Uterus (tissue), 2 donors: ENCODE measurements at regions not wholly inside any gene's neighbourhood (a gene's known extent, or its start where the extent isn't known, plus 50 kb on each side); places are given as distances from the start of the nearest gene placed in this dataset.

ENCODE experiments used
- POLR2A ChIP-seq, 2 donors: fragments of 450-650 bp; IDR thresholded peaks; one replicate each; pipeline ENCODE4 v1.6.1; 2016; ENCODE audit warnings: antibody characterized with exemption in 2 of 2, mild to moderate bottlenecking in 1 of 2, moderate library complexity in 1 of 2
- TF ChIP-seq, protein P1 (sequence below), 4 experiments: fragments of 200-600 bp in 2 of 4; fragments of 450-650 bp in 2 of 4; sonication (generic) in 2 of 4; IDR thresholded peaks; one replicate each; pipeline ENCODE4 v1.5.1; 2016 to 2019; ENCODE audit warnings: antibody characterized with exemption in 4 of 4, mild to moderate bottlenecking in 2 of 4, moderate library complexity in 1 of 4

DNA sequence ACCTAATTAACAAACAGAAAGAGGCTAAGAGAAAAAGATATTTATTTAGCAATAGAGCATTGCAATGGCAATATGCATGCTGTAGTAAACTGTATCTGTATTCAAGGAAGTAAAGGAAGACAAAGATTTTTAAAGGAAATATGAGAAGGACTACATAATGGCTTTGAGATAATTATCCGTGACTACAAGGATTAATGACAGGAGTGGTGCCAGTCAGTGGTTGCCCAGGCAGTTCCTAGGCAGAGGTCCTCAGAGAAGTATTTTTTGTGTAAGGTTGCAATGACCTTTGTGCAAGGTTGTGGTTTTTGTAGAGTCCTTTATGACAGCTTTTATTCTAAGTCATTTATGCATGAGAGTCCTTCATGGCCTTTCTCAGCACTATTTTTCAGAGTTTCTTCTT is 711.1 kb upstream of the CHRM3 start:
- TF ChIP-seq, protein P1, sequence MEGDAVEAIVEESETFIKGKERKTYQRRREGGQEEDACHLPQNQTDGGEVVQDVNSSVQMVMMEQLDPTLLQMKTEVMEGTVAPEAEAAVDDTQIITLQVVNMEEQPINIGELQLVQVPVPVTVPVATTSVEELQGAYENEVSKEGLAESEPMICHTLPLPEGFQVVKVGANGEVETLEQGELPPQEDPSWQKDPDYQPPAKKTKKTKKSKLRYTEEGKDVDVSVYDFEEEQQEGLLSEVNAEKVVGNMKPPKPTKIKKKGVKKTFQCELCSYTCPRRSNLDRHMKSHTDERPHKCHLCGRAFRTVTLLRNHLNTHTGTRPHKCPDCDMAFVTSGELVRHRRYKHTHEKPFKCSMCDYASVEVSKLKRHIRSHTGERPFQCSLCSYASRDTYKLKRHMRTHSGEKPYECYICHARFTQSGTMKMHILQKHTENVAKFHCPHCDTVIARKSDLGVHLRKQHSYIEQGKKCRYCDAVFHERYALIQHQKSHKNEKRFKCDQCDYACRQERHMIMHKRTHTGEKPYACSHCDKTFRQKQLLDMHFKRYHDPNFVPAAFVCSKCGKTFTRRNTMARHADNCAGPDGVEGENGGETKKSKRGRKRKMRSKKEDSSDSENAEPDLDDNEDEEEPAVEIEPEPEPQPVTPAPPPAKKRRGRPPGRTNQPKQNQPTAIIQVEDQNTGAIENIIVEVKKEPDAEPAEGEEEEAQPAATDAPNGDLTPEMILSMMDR (IDR thresholded peaks at IDR 0.05) = no peak
- TF ChIP-seq POLR2A (IDR thresholded peaks at IDR 0.05) = no peak
